ENCODE measurements at regions not wholly inside any gene's neighbourhood (a gene's known extent, or its start where the extent isn't known, plus 50 kb on each side); places are given as distances from the start of the nearest gene placed in this dataset.
"Not testable (repeated sequence)": the region's sequence is repeated elsewhere in the genome, so short reads cannot be mapped to it uniquely, and the experiment has no call there.

- peaks cover 3% of the 10 kb centered on the region for H3K9me3 Mint-ChIP-seq
- ChIA-PET CTCF (no interaction called here), POLR2A (no interaction called here)
- ATAC-seq (ENCODE audit: low read depth) (no peak), DNase-seq (no peak)
- no peak overlapping the region for H3K27ac Mint-ChIP-seq
- H3K27me3 Mint-ChIP-seq = no peaks in the 10 kb centered on the region
- no peaks in the 10 kb centered on the region for H3K36me3 Mint-ChIP-seq (ENCODE audit: low read depth)
- TF ChIP-seq CTCF (IDR thresholded peaks at IDR 0.05) = no peak
- H3K4me1 Mint-ChIP-seq = no peaks in the 10 kb centered on the region
- intact Hi-C loops (cut with micrococcal nuclease) = no loop called here
- H3K4me3 Mint-ChIP-seq = no peak overlapping the region
Observed at GRCh38 chr6:82617648-82618047, 254.0 kb downstream of the TPBG start.

- intact Hi-C loops (cut with micrococcal nuclease) = no loop called here
- Mint-ChIP-seq H3K4me3 (no peak overlapping the region), H3K27ac (no peak overlapping the region), H3K9me3 (peaks cover 6% of the 10 kb centered on the region), H3K4me1 (no peaks in the 10 kb centered on the region), H3K27me3 (no peaks in the 10 kb centered on the region), H3K36me3 (ENCODE audit: low read depth) (no peaks in the 10 kb centered on the region)
- CTCF ChIA-PET = no interaction called here
- ATAC-seq (ENCODE audit: low read depth) (no peak), DNase-seq (no peak)
- POLR2A ChIA-PET = no interaction called here
- TF ChIP-seq CTCF (IDR thresholded peaks at IDR 0.05) = no peak
Observed at GRCh38 chr6:82619573-82619972, 256.0 kb downstream of the TPBG start.

- ChIA-PET POLR2A (no interaction called here), CTCF (no interaction called here)
- intact Hi-C loops (cut with micrococcal nuclease) = no loop called here
- Mint-ChIP-seq H3K27ac (no peak overlapping the region), H3K27me3 (no peaks in the 10 kb centered on the region), H3K9me3 (peaks cover 6% of the 10 kb centered on the region), H3K4me3 (no peak overlapping the region), H3K36me3 (ENCODE audit: low read depth) (no peaks in the 10 kb centered on the region), H3K4me1 (no peaks in the 10 kb centered on the region)
- ATAC-seq (ENCODE audit: low read depth) (no peak), DNase-seq (no peak)
- TF ChIP-seq CTCF (IDR thresholded peaks at IDR 0.05) = no peak
Observed at GRCh38 chr6:82622461-82622860, 258.8 kb downstream of the TPBG start.

GRCh38 chr6:82624251-82624650, 260.6 kb downstream of the TPBG start:
- ATAC-seq (ENCODE audit: low read depth) (no peak), DNase-seq (no peak)
- Mint-ChIP-seq H3K4me3 (no peak overlapping the region), H3K27ac (no peak overlapping the region), H3K27me3 (no peaks in the 10 kb centered on the region), H3K4me1 (no peaks in the 10 kb centered on the region), H3K9me3 (peaks cover 6% of the 10 kb centered on the region), H3K36me3 (ENCODE audit: low read depth) (no peaks in the 10 kb centered on the region)
- POLR2A ChIA-PET = no interaction called here
- CTCF ChIA-PET = no interaction called here
- intact Hi-C loops (cut with micrococcal nuclease) = no loop called here
- TF ChIP-seq CTCF (IDR thresholded peaks at IDR 0.05) = no peak

GRCh38 chr6:82626946-82627345, 263.3 kb downstream of the TPBG start:
- H3K36me3 Mint-ChIP-seq (ENCODE audit: low read depth); H3K4me3 Mint-ChIP-seq; DNase-seq; CTCF ChIA-PET; H3K9me3 Mint-ChIP-seq; H3K27ac Mint-ChIP-seq; H3K27me3 Mint-ChIP-seq; H3K4me1 Mint-ChIP-seq; intact Hi-C loops (cut with micrococcal nuclease); POLR2A ChIA-PET; ATAC-seq (ENCODE audit: low read depth): not testable (repeated sequence)

- ATAC-seq (ENCODE audit: low read depth) (no peak), DNase-seq (no peak)
- H3K27me3 Mint-ChIP-seq = no peaks in the 10 kb centered on the region
- no peak overlapping the region for H3K4me3 Mint-ChIP-seq
- no peak overlapping the region for H3K27ac Mint-ChIP-seq
- intact Hi-C loops (cut with micrococcal nuclease) = no loop called here
- CTCF ChIA-PET = no interaction called here
- no peaks in the 10 kb centered on the region for H3K9me3 Mint-ChIP-seq
- POLR2A ChIA-PET = no interaction called here
- TF ChIP-seq CTCF (IDR thresholded peaks at IDR 0.05) = no peak
- H3K4me1 Mint-ChIP-seq = no peaks in the 10 kb centered on the region
- no peaks in the 10 kb centered on the region for H3K36me3 Mint-ChIP-seq (ENCODE audit: low read depth)
Observed at GRCh38 chr6:82629921-82630320, 266.3 kb downstream of the TPBG start.

Measured in activated B cell treated with CpG ODN at 0.5 μM for 24 hours (primary cell).